Trophoblast cell (in vitro differentiated cells and primary cell): ENCODE measurements at regions not wholly inside any gene's neighbourhood (a gene's known extent, or its start where the extent isn't known, plus 50 kb on each side); places are given as distances from the start of the nearest gene placed in this dataset.
A peak's percentile ranks its signal among the peaks of the same experiment; 100 is the strongest.

Source experiments
- DNase-seq, 2 donors: peaks; one replicate each; pipeline ENCODE4 v3.0.0-alpha.2; 2016
- H2AFZ ChIP-seq: 2 replicates; pipeline ENCODE4 v1.6.1; 2013; ENCODE audit warnings: low read length, moderate library complexity, mild to moderate bottlenecking; ENCODE audit not compliant: insufficient read depth, poor library complexity
- H2AK5ac ChIP-seq: 2 replicates; pipeline ENCODE4 v1.6.1; 2013; ENCODE audit warnings: mild to moderate bottlenecking, low read length
- H2BK120ac ChIP-seq: 2 replicates; pipeline ENCODE4 v1.6.1; 2013; ENCODE audit warnings: low read length, mild to moderate bottlenecking, moderate library complexity; ENCODE audit not compliant: insufficient read depth, poor library complexity
- H2BK12ac ChIP-seq: 2 replicates; pipeline ENCODE4 v1.6.1; 2013; ENCODE audit warnings: mild to moderate bottlenecking, low read length, moderate library complexity
- H2BK5ac ChIP-seq: 2 replicates; pipeline ENCODE4 v1.6.1; 2013; ENCODE audit warnings: low read length, low read depth, moderate library complexity, mild to moderate bottlenecking; ENCODE audit not compliant: poor library complexity
- H3K14ac ChIP-seq: 2 replicates; pipeline ENCODE4 v1.6.1; 2013; ENCODE audit warnings: mild to moderate bottlenecking, low read length
- H3K18ac ChIP-seq: 2 replicates; pipeline ENCODE4 v1.6.1; 2013; ENCODE audit warnings: mild to moderate bottlenecking, low read length
- H3K23ac ChIP-seq: 2 replicates; pipeline ENCODE4 v1.6.1; 2013; ENCODE audit warnings: low read length
- H3K27ac ChIP-seq: 2 replicates; pipeline ENCODE4 v1.5.1; 2013; ENCODE audit warnings: low read depth, mild to moderate bottlenecking, inconsistent platforms, low read length, moderate library complexity
- H3K27me3 ChIP-seq: 2 replicates; pipeline ENCODE4 v1.6.1; 2013; ENCODE audit warnings: inconsistent platforms, mild to moderate bottlenecking, low read length, moderate library complexity; ENCODE audit not compliant: insufficient read depth
- H3K36me3 ChIP-seq, 2 experiments: 1 replicate in 1 of 2; 2 replicates in 1 of 2; pipeline ENCODE4 v1.6.1; 2013; ENCODE audit warnings: low read length in 2 of 2, mild to moderate bottlenecking in 2 of 2, moderate library complexity in 1 of 2; ENCODE audit not compliant: insufficient read depth in 2 of 2, control insufficient read depth in 1 of 2
- H3K4ac ChIP-seq: 2 replicates; pipeline ENCODE4 v1.6.1; 2013; ENCODE audit warnings: low read depth, mild to moderate bottlenecking, low read length, moderate library complexity
- H3K4me1 ChIP-seq, 2 experiments: 1 replicate in 1 of 2; 2 replicates in 1 of 2; pipeline ENCODE4 v1.6.1; 2013; ENCODE audit warnings: low read length in 2 of 2, mild to moderate bottlenecking in 2 of 2, moderate library complexity in 1 of 2; ENCODE audit not compliant: insufficient read depth in 2 of 2, control insufficient read depth in 1 of 2
- H3K4me2 ChIP-seq: 2 replicates; pipeline ENCODE4 v1.6.1; 2013; ENCODE audit warnings: inconsistent platforms, mild to moderate bottlenecking, low read length, moderate library complexity
- H3K4me3 ChIP-seq: 2 replicates; pipeline ENCODE4 v1.5.1; 2013; ENCODE audit warnings: mild to moderate bottlenecking, low read depth, low read length, inconsistent platforms
- H3K79me1 ChIP-seq: one replicate; pipeline ENCODE4 v1.6.1; 2013; ENCODE audit warnings: low read length
- H3K79me2 ChIP-seq: 2 replicates; pipeline ENCODE4 v1.6.1; 2013; ENCODE audit warnings: low read length, mild to moderate bottlenecking; ENCODE audit not compliant: control insufficient read depth, insufficient read depth, poor library complexity
- H3K9ac ChIP-seq: 2 replicates; pipeline ENCODE4 v1.6.1; 2013; ENCODE audit warnings: mild to moderate bottlenecking, low read length
- H3K9me3 ChIP-seq: 2 replicates; pipeline ENCODE4 v1.6.1; 2013; ENCODE audit warnings: low read depth, mild to moderate bottlenecking, control low read depth, inconsistent platforms, low read length; ENCODE audit not compliant: insufficient read depth
- H4K12ac ChIP-seq: 2 replicates; pipeline ENCODE4 v1.6.1; 2013; ENCODE audit warnings: low read depth, mild to moderate bottlenecking, low read length, moderate library complexity
- H4K8ac ChIP-seq: 2 replicates; pipeline ENCODE4 v1.6.1; 2013; ENCODE audit warnings: low read depth, mild to moderate bottlenecking, low read length, moderate library complexity
- H4K91ac ChIP-seq: one replicate; pipeline ENCODE4 v1.6.1; 2013; ENCODE audit warnings: low read depth, mild to moderate bottlenecking, low read length, moderate library complexity
- WGBS: extraction: QIAGEN DNeasy Blood & Tissue Kit; methylation state at CpG from one replicate; pipeline ENCODE4 v1.1.7; 2013; ENCODE audit warnings: missing lambda C conversion rate; ENCODE audit not compliant: insufficient read length, insufficient coverage; ENCODE audit errors: extremely low coverage; 5-methylcytosine and 5-hydroxymethylcytosine counted together

- Histone ChIP-seq H3K27me3 (no peaks in the 10 kb centered on the region), H3K14ac (no peak overlapping the region), H3K4me2 (no peak overlapping the region), H3K9ac (no peak overlapping the region), H4K12ac (no peak overlapping the region), H2AK5ac (no peak overlapping the region), H3K23ac (no peak overlapping the region), H3K4me3 (no peak overlapping the region), H3K36me3 (no peaks in the 10 kb centered on the region), H2BK12ac (no peak overlapping the region), H3K18ac (no peak overlapping the region), H3K4ac (no peak overlapping the region), H3K79me2 (no peaks in the 10 kb centered on the region), H2AFZ (no peak overlapping the region), H2BK5ac (no peak overlapping the region), H2BK120ac (no peak overlapping the region), H3K9me3 (no peaks in the 10 kb centered on the region), H3K4me1 (peaks cover 4 to 5% of the 10 kb centered on the region in 2 experiments), H3K79me1 (peaks cover 2% of the 10 kb centered on the region), H4K8ac (no peak overlapping the region), H3K27ac (no peak overlapping the region), H4K91ac (no peak overlapping the region)
- WGBS = no CpG with 5 or more reads among the region's 6 CpGs
- no peak for DNase-seq
Measured at GRCh38 chr7:25308906-25309705, 80.8 kb upstream of the NPVF start.

- H3K4ac ChIP-seq = no peak overlapping the region
- H3K4me1 ChIP-seq = peaks cover 0 to 2% of the 10 kb centered on the region in 2 experiments
- H2BK5ac ChIP-seq = no peak overlapping the region
- H3K18ac ChIP-seq = no peak overlapping the region
- H2AFZ ChIP-seq = no peak overlapping the region
- no peaks in the 10 kb centered on the region for H3K27me3 ChIP-seq
- H3K9me3 ChIP-seq = no peaks in the 10 kb centered on the region
- H3K23ac ChIP-seq = no peak overlapping the region
- no peak overlapping the region for H3K9ac ChIP-seq
- H2AK5ac ChIP-seq = no peak overlapping the region
- H4K91ac ChIP-seq = no peak overlapping the region
- no peak overlapping the region for H3K14ac ChIP-seq
- H4K8ac ChIP-seq = no peak overlapping the region
- H2BK12ac ChIP-seq = no peak overlapping the region
- H3K4me3 ChIP-seq = no peak overlapping the region
- no peak overlapping the region for H4K12ac ChIP-seq
- no peaks in the 10 kb centered on the region for H3K36me3 ChIP-seq
- H3K27ac ChIP-seq = no peak overlapping the region
- no peaks in the 10 kb centered on the region for H3K79me1 ChIP-seq
- DNase-seq = no peak
- H3K4me2 ChIP-seq = no peak overlapping the region
- H2BK120ac ChIP-seq = no peak overlapping the region
- no peaks in the 10 kb centered on the region for H3K79me2 ChIP-seq
Measured at GRCh38 chr7:25310896-25311295, 82.6 kb upstream of the NPVF start.

GRCh38 chr7:25311346-25311745 lies 83.1 kb upstream of the NPVF start:
- DNase-seq = no peak
- no CpG with 5 or more reads among the region's 1 CpG for WGBS
- H3K4me3 ChIP-seq = no peak overlapping the region

GRCh38 chr7:25312968-25313367 lies 84.7 kb upstream of the NPVF start:
- peaks cover 0 to 2% of the 10 kb centered on the region in 2 experiments for H3K4me1 ChIP-seq
- no peak overlapping the region for H3K27ac ChIP-seq
- no peak overlapping the region for H3K4me2 ChIP-seq
- no peak overlapping the region for H4K8ac ChIP-seq
- no peak overlapping the region for H3K4ac ChIP-seq
- H4K91ac ChIP-seq = no peak overlapping the region
- H2BK12ac ChIP-seq = no peak overlapping the region
- no CpG with 5 or more reads among the region's 6 CpGs for WGBS
- no peaks in the 10 kb centered on the region for H3K79me2 ChIP-seq
- H3K4me3 ChIP-seq = no peak overlapping the region
- no peak overlapping the region for H2AFZ ChIP-seq
- no peaks in the 10 kb centered on the region for H3K79me1 ChIP-seq
- H4K12ac ChIP-seq = no peak overlapping the region
- H3K36me3 ChIP-seq = no peaks in the 10 kb centered on the region
- DNase-seq = no peak
- no peak overlapping the region for H3K18ac ChIP-seq
- H2AK5ac ChIP-seq = no peak overlapping the region
- no peak overlapping the region for H3K23ac ChIP-seq
- H3K14ac ChIP-seq = no peak overlapping the region
- no peak overlapping the region for H2BK120ac ChIP-seq
- H3K9ac ChIP-seq = peak overlapping the region; percentile 28
- H3K27me3 ChIP-seq = no peaks in the 10 kb centered on the region
- H3K9me3 ChIP-seq = no peaks in the 10 kb centered on the region
- H2BK5ac ChIP-seq = no peak overlapping the region

More at GRCh38 chr7:25311346-25311745, 83.1 kb upstream of the NPVF start:
- no peak overlapping the region for H3K4me2 ChIP-seq
- no peaks in the 10 kb centered on the region for H3K79me2 ChIP-seq
- H2BK12ac ChIP-seq = no peak overlapping the region
- no peaks in the 10 kb centered on the region for H3K36me3 ChIP-seq
- H2BK120ac ChIP-seq = no peak overlapping the region
- H3K79me1 ChIP-seq = no peaks in the 10 kb centered on the region
- H2BK5ac ChIP-seq = no peak overlapping the region
- H3K18ac ChIP-seq = no peak overlapping the region
- H4K12ac ChIP-seq = no peak overlapping the region
- H2AFZ ChIP-seq = no peak overlapping the region
- no peak overlapping the region for H3K4ac ChIP-seq
- H3K23ac ChIP-seq = no peak overlapping the region
- H3K27ac ChIP-seq = no peak overlapping the region
- no peak overlapping the region for H4K8ac ChIP-seq
- H3K9me3 ChIP-seq = no peaks in the 10 kb centered on the region
- H3K14ac ChIP-seq = no peak overlapping the region
- no peak overlapping the region for H4K91ac ChIP-seq
- peaks cover 0 to 2% of the 10 kb centered on the region in 2 experiments for H3K4me1 ChIP-seq
- no peaks in the 10 kb centered on the region for H3K27me3 ChIP-seq
- no peak overlapping the region for H3K9ac ChIP-seq
- H2AK5ac ChIP-seq = no peak overlapping the region
